Erythroblast (primary cell): ENCODE measurements at regions not wholly inside any gene's neighbourhood (a gene's known extent, or its start where the extent isn't known, plus 50 kb on each side); places are given as distances from the start of the nearest gene placed in this dataset.

Experiments used
- DNase-seq, 2 experiments: peaks; one replicate each; lab custom pipeline; 2025; lab: John Stamatoyannopoulos, UW
- GATA1 ChIP-seq: IDR thresholded peaks from 2 replicates; pipeline ENCODE4 v1.6.1; 2011; ENCODE audit warnings: low read depth, mild to moderate bottlenecking, control low read depth, low read length, moderate library complexity
- POLR2A ChIP-seq: IDR thresholded peaks from 2 replicates; pipeline ENCODE4 v1.6.1; 2011; ENCODE audit warnings: mild to moderate bottlenecking, low read length

DNA sequence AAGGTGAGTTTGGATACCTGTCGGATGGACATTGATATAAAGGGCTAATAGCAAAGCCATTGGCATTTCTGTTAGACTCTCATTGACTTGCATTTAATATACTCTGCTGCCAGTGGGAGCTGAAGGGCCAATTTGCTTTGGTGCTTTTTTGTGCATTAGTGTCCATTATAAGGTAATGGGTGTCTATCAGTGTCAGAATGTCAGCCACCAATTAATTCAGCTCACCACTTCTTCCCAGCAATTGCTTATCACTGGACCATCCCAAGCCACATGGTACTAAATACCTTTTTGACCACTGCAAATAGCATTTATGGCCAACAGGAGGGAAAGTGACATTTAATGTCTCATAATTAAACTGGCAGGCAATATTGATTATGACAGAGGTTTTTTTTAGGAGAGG lies 317.8 kb downstream of the TEX29 start:
- TF ChIP-seq POLR2A: no peak
- no peak for TF ChIP-seq GATA1
- DNase-seq: no peak

DNA sequence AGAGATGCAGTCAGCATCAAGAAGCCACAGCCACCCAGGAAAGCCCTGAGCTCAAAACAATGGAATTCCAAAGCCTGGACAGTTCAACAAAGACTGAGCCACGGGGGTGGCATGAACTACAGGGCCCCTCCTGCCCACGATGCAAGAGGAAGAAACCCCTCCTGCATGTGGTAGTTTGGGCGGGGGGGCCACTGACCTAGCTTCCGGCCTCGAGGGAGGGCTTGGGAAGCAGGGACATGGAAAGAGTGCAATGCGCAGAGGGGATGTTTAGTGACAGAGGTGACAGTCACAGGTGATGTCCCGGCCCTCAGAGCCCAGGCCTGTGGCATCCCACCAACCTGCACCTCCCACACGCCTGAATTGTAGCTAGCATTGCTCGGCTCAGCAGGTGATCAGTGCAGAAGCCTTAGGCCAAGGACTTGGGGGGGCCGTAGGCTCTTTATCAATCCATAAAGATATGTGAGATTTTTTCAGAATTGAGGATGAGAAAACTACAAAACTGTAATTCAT lies 318.8 kb downstream of the TEX29 start:
- DNase-seq: no peak

DNA sequence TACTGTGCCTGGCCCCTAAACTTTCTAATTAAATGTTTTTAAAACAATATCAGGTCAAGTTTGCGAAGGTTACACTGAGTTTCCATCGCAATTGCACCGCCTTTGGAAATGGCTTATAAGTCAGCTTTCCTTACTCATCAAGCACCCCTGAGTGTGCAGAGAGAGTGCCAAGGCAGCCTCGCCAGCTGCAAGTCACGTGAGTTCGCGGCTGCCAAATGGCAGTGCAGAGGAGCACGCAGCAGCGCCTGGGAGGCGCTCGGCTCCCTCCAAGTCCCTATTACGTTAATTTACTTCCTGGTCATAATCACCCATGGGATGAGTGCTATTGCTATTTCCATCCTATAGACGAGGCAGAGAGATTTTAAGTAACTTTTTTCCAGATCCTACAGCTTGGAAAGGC lies 319.6 kb downstream of the TEX29 start:
- no peak for DNase-seq
- TF ChIP-seq GATA1: no peak
- TF ChIP-seq POLR2A: no peak

More for the DNA sequence above, 318.8 kb downstream of the TEX29 start:
- TF ChIP-seq GATA1: no peak
- no peak for TF ChIP-seq POLR2A

DNA sequence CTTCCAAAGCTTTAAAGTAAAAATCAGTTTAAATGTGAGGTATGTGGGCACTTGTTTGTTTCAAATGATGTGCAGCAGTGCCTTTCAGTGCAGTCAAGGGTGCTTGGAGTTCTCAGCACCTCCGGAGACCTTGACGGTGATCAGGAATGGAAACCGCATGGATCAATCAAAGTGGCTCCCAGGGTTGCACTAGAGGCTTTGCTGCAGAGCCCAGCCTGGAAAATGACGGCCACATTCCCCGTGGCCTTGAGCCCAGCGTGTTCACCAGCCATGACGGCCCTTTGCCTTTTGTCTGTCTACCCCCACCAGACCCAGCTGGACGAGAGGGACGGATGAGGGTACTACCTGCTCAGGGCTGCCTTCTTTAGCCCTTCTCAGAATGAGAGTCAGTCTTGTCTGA lies 320.0 kb downstream of the TEX29 start:
- no peak for DNase-seq
- TF ChIP-seq POLR2A (no peak), GATA1 (no peak)

DNA sequence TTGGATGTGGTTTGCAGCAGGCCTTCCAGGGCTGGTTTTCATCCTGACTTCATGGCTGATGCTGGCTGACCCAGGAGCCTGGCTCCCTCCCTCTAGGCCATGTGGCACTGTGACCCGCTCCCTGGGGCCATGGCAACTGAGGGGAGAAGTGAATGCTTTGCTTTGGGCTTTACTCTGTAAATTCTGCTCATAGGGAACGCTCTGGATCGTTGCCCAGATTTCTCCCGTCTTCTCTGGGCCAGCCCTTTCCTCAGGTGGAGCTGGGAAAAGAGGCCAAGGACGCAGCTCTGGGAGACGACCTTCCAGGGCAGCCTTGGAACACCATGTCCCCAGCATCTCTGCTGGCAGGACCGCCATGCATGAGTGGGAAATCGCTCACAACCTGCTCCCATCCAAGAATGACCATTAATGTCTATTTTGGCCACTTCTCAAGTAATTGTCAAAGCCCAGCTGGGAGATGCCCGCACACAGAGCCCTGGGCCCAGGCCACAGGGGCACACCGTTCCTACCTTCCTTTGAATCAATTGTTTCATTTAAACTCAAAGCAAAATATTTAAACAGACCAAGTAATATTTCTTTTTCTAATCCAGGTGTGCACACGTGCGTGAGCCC lies 321.8 kb downstream of the TEX29 start:
- DNase-seq: no peak
- TF ChIP-seq POLR2A (no peak), GATA1 (no peak)

DNA sequence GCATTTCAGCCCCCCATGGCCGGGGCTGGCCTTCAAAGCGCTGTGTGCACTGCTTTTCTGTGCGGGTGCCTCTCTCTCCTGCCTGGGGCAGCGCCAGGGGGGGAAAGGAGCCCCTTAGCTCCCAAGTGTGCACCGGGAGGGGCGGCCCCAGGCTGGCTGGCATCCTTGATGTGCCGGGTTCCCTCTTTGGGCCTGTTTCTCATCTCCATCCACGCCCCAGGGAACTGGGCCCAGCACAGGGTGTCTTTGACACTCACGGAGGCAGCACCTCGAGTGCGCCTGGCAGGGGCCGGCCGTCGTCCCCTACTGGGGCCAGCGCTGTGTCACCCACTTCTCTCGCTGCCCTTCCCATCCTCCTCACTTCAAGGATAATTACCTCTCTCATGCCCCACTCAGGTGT lies 324.3 kb downstream of the TEX29 start:
- no peak for DNase-seq
- no peak for TF ChIP-seq POLR2A
- no peak for TF ChIP-seq GATA1

DNA sequence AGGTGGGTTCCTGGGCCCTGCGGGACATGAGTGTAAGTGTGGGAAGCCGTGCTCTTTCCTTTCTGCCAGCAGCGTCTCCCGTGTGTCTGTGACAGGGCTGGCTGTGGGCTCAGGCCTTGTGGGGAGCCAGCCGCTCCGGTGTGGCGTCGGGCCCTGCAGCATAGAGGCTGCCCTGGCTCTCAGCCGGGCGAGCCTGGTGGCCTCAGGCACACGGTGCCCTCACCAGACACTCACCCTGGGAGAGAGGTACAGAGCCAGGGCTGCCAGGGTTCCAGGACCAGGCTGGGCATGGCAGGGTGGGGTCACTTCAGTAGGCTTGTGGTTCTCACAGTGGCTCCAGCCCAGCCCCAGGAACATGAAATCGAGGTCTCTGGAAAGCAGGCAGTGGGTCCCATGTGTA lies 324.8 kb downstream of the TEX29 start:
- TF ChIP-seq POLR2A: no peak
- no peak for TF ChIP-seq GATA1
- no peak for DNase-seq

DNA sequence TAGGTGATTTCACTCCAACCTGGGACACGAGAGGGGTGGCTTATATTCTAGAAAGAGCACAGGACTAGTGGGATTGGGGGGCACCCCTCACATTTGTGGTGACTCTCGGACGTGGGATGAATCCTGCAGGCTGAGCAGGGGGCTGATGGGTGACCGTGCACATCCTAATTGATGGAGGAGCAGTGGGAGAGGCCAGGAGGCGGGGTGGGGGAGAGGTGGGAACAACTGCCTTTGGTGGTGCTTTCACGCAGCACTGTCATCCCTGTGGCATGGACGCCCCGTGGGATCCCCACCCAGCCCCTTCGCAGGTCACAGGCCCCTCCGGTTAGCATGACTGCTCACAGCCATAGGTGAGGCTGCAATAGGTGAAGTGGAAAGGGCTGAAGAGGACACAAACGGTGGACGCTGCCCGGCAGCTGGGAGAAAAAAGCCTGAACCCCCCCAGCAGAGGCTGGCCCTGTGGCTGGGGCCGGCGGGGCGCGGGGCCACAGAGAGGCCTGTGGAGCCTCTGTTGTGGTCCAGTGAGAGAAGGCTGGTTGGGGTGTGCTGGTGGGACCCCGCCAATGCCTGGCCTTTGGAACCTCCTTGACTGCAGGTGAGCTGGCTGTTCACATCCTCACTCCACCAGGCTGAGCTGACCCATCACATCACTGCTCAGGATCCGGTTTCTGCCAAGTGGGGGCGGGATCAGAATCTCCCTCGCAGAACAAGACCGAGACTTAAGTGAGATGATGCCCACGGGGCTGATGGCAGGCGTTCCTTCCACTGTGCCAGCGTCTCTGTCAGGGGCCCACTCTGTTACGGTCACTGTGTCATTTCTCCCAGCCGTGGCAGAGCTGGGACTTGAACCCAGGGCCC lies 325.4 kb downstream of the TEX29 start:
- no peak for DNase-seq
- no peak for TF ChIP-seq POLR2A
- TF ChIP-seq GATA1: no peak

DNA sequence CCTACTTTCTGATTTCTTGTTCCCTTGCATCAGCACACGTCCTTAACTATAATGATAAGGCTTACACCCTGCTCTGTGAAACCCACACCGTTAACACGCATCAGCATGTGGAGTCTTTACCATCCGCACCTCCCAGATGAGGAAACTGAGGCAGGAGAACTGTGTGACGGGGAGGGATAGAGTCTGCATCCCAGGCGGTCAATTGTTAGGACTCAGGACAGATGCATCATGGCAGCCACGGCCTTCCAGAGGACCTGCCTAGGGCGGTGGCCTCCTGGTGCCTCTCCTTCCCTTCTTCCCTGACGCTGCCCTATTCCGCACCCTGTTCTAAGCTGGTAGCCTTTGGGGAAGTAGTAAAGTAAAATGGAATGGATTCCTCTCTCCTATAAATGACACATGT lies 326.0 kb downstream of the TEX29 start:
- no peak for TF ChIP-seq POLR2A
- TF ChIP-seq GATA1: no peak

DNA sequence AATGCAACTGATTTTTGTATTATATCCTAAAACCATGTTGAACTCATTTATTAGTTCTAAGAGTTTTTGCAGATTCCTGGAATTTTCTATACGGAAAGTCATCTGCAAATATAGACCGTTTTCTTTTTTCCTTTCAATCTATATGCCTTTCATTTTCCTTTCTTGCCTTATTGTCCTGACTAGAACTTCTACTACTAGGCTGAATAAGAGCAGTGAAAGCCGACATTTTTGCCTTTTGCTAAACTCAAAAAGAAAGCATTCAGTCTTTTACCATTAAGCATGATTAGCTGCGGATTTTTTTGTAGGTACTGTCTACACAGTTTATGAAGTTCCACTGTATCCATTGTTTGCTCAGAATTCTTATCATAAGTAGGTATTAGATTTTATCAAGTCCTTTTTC lies 328.4 kb downstream of the TEX29 start:
- no peak for DNase-seq
- TF ChIP-seq GATA1: no peak
- no peak for TF ChIP-seq POLR2A

More for the DNA sequence above, 326.0 kb downstream of the TEX29 start:
- no peak for DNase-seq

DNA sequence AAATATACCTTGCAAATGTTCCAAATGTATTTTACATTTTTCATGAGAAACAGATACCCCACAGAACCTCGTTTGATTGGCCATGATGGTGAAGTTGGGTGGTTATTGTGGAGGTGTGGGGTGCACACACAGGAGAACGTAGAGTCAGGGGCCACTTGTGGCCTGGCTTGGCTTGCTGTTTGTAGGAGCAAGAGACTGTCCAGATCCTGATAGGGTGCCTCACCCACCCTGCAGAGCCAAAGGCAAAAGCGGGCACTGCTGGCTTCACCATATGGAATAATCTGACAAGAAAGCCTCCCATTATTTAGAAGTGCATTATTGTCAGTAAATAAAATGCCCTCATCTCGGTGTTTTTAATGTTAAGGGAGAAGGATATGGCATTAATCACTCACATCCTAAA lies 330.2 kb downstream of the TEX29 start:
- DNase-seq: no peak

DNA sequence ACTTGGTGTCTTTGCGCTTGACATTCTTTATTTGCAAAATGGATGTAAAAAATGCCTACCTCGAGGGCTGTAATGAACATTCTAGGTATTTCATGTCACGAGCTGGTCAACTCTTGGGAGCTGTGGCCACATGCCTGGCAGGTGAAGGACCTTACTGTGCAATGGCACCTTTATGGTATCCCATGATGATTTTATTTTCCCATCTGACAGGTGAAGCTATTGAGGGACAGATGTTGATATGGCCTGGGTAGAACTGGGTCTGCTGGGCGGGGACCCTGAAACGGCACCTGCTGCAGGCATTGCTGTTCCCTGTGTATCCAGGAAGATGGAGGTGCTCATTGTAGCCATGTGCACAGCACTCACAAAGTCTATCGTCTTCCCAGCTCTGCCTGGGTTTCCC lies 332.2 kb downstream of the TEX29 start:
- no peak for TF ChIP-seq POLR2A
- TF ChIP-seq GATA1: no peak

More for the DNA sequence above, 330.2 kb downstream of the TEX29 start:
- TF ChIP-seq POLR2A (no peak), GATA1 (no peak)

DNA sequence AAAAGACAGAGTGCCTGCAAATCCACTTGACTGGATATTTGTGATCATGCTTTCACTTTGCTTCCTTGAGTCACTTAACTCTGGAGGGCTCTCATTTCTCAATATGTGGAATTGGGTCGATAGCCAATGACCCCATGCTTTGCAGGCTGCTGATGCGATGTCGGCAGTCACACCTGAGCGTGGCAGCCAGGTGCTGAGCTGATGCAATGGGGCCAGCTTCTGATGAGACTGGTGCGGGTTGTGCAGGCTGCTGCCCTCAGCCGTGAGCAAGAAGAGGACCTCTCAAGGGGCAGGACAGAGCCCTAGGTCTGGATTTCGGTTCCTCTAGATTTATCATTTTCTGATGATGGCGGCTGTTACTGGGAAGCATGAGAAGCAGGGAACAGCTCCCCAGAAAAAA lies 334.1 kb downstream of the TEX29 start:
- no peak for DNase-seq
- TF ChIP-seq POLR2A (no peak), GATA1 (no peak)

More for the DNA sequence above, 332.2 kb downstream of the TEX29 start:
- no peak for DNase-seq

DNA sequence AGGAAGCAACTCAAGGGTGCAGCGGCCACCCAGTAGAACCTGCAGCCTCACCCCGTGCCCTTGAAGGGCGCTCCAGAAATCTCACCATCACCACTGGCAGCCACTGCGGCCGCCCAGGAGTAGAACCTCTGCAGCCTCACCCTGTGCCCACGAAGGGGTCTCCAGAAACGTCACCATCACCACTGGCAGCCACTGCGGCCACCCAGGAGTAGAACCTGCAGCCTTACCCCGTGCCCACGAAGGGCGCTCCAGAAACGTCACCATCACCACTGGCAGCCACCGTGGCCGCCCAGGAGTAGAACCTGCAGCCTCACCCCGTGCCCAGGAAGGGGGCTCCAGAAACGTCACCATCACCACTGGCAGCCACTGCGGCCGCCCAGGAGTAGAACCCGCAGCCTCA lies 336.0 kb downstream of the TEX29 start:
- TF ChIP-seq GATA1: no peak
- TF ChIP-seq POLR2A: no peak

More for the DNA sequence above, 336.0 kb downstream of the TEX29 start:
- DNase-seq: no peak
